ENCODE measurements at regions not wholly inside any gene's neighbourhood (a gene's known extent, or its start where the extent isn't known, plus 50 kb on each side); places are given as distances from the start of the nearest gene placed in this dataset.

DNA sequence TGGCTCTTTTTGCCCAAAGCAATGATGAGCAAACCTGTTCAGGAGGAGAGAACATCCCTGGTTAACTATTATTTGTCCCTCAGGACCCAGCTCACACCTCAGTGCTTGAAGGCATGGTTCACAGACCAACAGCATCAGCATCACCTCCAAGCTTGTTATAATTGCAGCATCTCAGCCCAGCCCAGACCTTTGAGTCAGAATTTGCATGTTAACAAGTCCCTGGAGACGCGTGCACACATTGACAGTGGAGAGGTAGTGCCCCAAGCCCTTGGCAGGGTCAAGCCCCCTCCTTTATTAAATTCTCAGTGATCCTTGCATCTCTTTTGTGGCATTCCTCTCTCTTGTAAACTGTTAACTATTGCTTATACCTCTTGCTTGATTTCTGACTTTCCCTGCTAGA is 488.6 kb downstream of the HAPSTR1 start:
- ATAC-seq, result no peak
- no peak for TF ChIP-seq ZNF70 (CRISPR knock-in tag; IDR thresholded peaks at IDR 0.05)
- no peak for TF ChIP-seq SNAI2 (CRISPR knock-in tag; IDR thresholded peaks at IDR 0.05)
- TF ChIP-seq POU6F1 (CRISPR knock-in tag; IDR thresholded peaks at IDR 0.05; ENCODE audit: borderline replicate concordance, low read depth), result no peak
- no peak for TF ChIP-seq BACH2 (CRISPR knock-in tag; IDR thresholded peaks at IDR 0.05; ENCODE audit: borderline replicate concordance)
- no peak for TF ChIP-seq TOX (CRISPR knock-in tag; IDR thresholded peaks at IDR 0.05; ENCODE audit: borderline replicate concordance)
- no peak for TF ChIP-seq PPARA (CRISPR knock-in tag; IDR thresholded peaks at IDR 0.05; ENCODE audit: borderline replicate concordance)
- TF ChIP-seq TSHZ2 (CRISPR knock-in tag; IDR thresholded peaks at IDR 0.05), result no peak
- TF ChIP-seq GLIS3 (CRISPR knock-in tag; IDR thresholded peaks at IDR 0.05), result no peak
- no peak for TF ChIP-seq ZFP30 (CRISPR knock-in tag; IDR thresholded peaks at IDR 0.05)

DNA sequence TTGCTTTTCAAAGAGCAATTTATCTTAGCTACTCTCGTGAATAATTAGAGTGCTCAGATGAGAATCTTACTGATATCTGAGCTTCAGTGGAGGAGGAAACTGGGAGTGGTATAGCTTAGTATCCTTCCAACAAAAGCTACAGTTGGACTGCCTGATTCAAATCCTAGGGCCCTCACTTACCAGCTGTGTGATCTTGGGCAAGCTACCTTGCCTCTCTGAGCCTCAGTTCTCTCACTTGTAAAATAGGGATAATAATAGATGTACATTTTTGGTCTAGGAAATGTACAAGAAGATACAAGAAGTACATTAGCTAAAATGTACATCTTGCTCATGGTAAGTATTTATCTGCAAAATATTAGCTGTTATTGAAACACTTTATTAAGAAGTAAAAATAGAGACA is 502.0 kb downstream of the HAPSTR1 start:
- no peak for TF ChIP-seq PPARA (CRISPR knock-in tag; IDR thresholded peaks at IDR 0.05; ENCODE audit: borderline replicate concordance)
- no peak for TF ChIP-seq ZFP3 (CRISPR knock-in tag; IDR thresholded peaks at IDR 0.05)
- TF ChIP-seq ISL1 (CRISPR knock-in tag; IDR thresholded peaks at IDR 0.05), result no peak
- no peak for TF ChIP-seq ESRRG (CRISPR knock-in tag; IDR thresholded peaks at IDR 0.05)
- no peak for TF ChIP-seq POU6F1 (CRISPR knock-in tag; IDR thresholded peaks at IDR 0.05; ENCODE audit: borderline replicate concordance, low read depth)
- ATAC-seq, result no peak

DNA sequence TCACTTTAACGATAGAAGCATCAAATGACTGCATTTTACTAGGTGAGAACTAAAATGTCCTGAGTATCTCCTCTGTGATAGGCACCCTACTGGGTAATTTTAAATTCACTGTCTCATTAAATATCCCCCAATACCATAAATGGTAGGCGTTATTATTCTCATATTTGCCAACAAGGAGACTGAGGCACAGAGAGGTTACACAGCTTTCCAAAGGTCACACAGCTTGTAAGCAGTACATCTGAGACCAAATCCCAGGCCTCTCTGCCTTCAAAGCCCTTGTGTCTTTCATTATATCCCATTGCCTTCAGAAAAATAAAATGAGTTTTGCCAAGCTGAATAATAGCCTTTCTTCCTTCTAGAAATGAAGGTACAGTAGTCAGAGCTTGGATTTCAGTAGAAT is 502.6 kb downstream of the HAPSTR1 start:
- TF ChIP-seq, protein P1, sequence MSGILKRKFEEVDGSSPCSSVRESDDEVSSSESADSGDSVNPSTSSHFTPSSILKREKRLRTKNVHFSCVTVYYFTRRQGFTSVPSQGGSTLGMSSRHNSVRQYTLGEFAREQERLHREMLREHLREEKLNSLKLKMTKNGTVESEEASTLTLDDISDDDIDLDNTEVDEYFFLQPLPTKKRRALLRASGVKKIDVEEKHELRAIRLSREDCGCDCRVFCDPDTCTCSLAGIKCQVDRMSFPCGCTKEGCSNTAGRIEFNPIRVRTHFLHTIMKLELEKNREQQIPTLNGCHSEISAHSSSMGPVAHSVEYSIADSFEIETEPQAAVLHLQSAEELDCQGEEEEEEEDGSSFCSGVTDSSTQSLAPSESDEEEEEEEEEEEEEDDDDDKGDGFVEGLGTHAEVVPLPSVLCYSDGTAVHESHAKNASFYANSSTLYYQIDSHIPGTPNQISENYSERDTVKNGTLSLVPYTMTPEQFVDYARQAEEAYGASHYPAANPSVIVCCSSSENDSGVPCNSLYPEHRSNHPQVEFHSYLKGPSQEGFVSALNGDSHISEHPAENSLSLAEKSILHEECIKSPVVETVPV (CRISPR knock-in tag; IDR thresholded peaks at IDR 0.05), result no peak
- TF ChIP-seq ZNF565 (CRISPR knock-in tag; conservative IDR thresholded peaks at IDR 0.05; ENCODE audit: low read depth) (no peak), TCF4 (CRISPR knock-in tag; IDR thresholded peaks at IDR 0.05; ENCODE audit: borderline replicate concordance) (no peak), POU6F1 (CRISPR knock-in tag; IDR thresholded peaks at IDR 0.05; ENCODE audit: borderline replicate concordance, low read depth) (no peak), OSR1 (CRISPR knock-in tag; IDR thresholded peaks at IDR 0.05) (no peak), TOX (CRISPR knock-in tag; IDR thresholded peaks at IDR 0.05; ENCODE audit: borderline replicate concordance) (no peak)
- TF ChIP-seq, protein P2, sequence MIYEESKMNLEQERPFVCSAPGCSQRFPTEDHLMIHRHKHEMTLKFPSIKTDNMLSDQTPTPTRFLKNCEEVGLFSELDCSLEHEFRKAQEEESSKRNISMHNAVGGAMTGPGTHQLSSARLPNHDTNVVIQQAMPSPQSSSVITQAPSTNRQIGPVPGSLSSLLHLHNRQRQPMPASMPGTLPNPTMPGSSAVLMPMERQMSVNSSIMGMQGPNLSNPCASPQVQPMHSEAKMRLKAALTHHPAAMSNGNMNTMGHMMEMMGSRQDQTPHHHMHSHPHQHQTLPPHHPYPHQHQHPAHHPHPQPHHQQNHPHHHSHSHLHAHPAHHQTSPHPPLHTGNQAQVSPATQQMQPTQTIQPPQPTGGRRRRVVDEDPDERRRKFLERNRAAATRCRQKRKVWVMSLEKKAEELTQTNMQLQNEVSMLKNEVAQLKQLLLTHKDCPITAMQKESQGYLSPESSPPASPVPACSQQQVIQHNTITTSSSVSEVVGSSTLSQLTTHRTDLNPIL (CRISPR knock-in tag; IDR thresholded peaks at IDR 0.05; ENCODE audit: low read depth), result no peak
- ATAC-seq, result no peak

GRCh38 chr16:9594946-9595345 is 503.5 kb downstream of the HAPSTR1 start:
- no peak for ATAC-seq
- no peak for TF ChIP-seq ZNF565 (CRISPR knock-in tag; conservative IDR thresholded peaks at IDR 0.05; ENCODE audit: low read depth)
- TF ChIP-seq POU6F1 (CRISPR knock-in tag; IDR thresholded peaks at IDR 0.05; ENCODE audit: borderline replicate concordance, low read depth), result no peak

Measured in SK-N-SH treated with all-trans-retinoic acid at 6 μM for 48 hours (cell line).